Trophoblast cell (in vitro differentiated cells and primary cell): ENCODE measurements at regions not wholly inside any gene's neighbourhood (a gene's known extent, or its start where the extent isn't known, plus 50 kb on each side); places are given as distances from the start of the nearest gene placed in this dataset.

Experiments
- DNase-seq, 2 donors: peaks; one replicate each; pipeline ENCODE4 v3.0.0-alpha.2; 2016
- H2AFZ ChIP-seq: 2 replicates; pipeline ENCODE4 v1.6.1; 2013; ENCODE audit warnings: low read length, moderate library complexity, mild to moderate bottlenecking; ENCODE audit not compliant: insufficient read depth, poor library complexity
- H2AK5ac ChIP-seq: 2 replicates; pipeline ENCODE4 v1.6.1; 2013; ENCODE audit warnings: mild to moderate bottlenecking, low read length
- H2BK120ac ChIP-seq: 2 replicates; pipeline ENCODE4 v1.6.1; 2013; ENCODE audit warnings: low read length, mild to moderate bottlenecking, moderate library complexity; ENCODE audit not compliant: insufficient read depth, poor library complexity
- H2BK12ac ChIP-seq: 2 replicates; pipeline ENCODE4 v1.6.1; 2013; ENCODE audit warnings: mild to moderate bottlenecking, low read length, moderate library complexity
- H2BK5ac ChIP-seq: 2 replicates; pipeline ENCODE4 v1.6.1; 2013; ENCODE audit warnings: low read length, low read depth, moderate library complexity, mild to moderate bottlenecking; ENCODE audit not compliant: poor library complexity
- H3K14ac ChIP-seq: 2 replicates; pipeline ENCODE4 v1.6.1; 2013; ENCODE audit warnings: mild to moderate bottlenecking, low read length
- H3K18ac ChIP-seq: 2 replicates; pipeline ENCODE4 v1.6.1; 2013; ENCODE audit warnings: mild to moderate bottlenecking, low read length
- H3K23ac ChIP-seq: 2 replicates; pipeline ENCODE4 v1.6.1; 2013; ENCODE audit warnings: low read length
- H3K27ac ChIP-seq: 2 replicates; pipeline ENCODE4 v1.5.1; 2013; ENCODE audit warnings: low read depth, mild to moderate bottlenecking, inconsistent platforms, low read length, moderate library complexity
- H3K27me3 ChIP-seq: 2 replicates; pipeline ENCODE4 v1.6.1; 2013; ENCODE audit warnings: inconsistent platforms, mild to moderate bottlenecking, low read length, moderate library complexity; ENCODE audit not compliant: insufficient read depth
- H3K36me3 ChIP-seq, 2 experiments: 1 replicate in 1 of 2; 2 replicates in 1 of 2; pipeline ENCODE4 v1.6.1; 2013; ENCODE audit warnings: low read length in 2 of 2, mild to moderate bottlenecking in 2 of 2, moderate library complexity in 1 of 2; ENCODE audit not compliant: insufficient read depth in 2 of 2, control insufficient read depth in 1 of 2
- H3K4ac ChIP-seq: 2 replicates; pipeline ENCODE4 v1.6.1; 2013; ENCODE audit warnings: low read depth, mild to moderate bottlenecking, low read length, moderate library complexity
- H3K4me1 ChIP-seq, 2 experiments: 1 replicate in 1 of 2; 2 replicates in 1 of 2; pipeline ENCODE4 v1.6.1; 2013; ENCODE audit warnings: low read length in 2 of 2, mild to moderate bottlenecking in 2 of 2, moderate library complexity in 1 of 2; ENCODE audit not compliant: insufficient read depth in 2 of 2, control insufficient read depth in 1 of 2
- H3K4me2 ChIP-seq: 2 replicates; pipeline ENCODE4 v1.6.1; 2013; ENCODE audit warnings: inconsistent platforms, mild to moderate bottlenecking, low read length, moderate library complexity
- H3K4me3 ChIP-seq: 2 replicates; pipeline ENCODE4 v1.5.1; 2013; ENCODE audit warnings: mild to moderate bottlenecking, low read depth, low read length, inconsistent platforms
- H3K79me1 ChIP-seq: one replicate; pipeline ENCODE4 v1.6.1; 2013; ENCODE audit warnings: low read length
- H3K79me2 ChIP-seq: 2 replicates; pipeline ENCODE4 v1.6.1; 2013; ENCODE audit warnings: low read length, mild to moderate bottlenecking; ENCODE audit not compliant: control insufficient read depth, insufficient read depth, poor library complexity
- H3K9ac ChIP-seq: 2 replicates; pipeline ENCODE4 v1.6.1; 2013; ENCODE audit warnings: mild to moderate bottlenecking, low read length
- H3K9me3 ChIP-seq: 2 replicates; pipeline ENCODE4 v1.6.1; 2013; ENCODE audit warnings: low read depth, mild to moderate bottlenecking, control low read depth, inconsistent platforms, low read length; ENCODE audit not compliant: insufficient read depth
- H4K12ac ChIP-seq: 2 replicates; pipeline ENCODE4 v1.6.1; 2013; ENCODE audit warnings: low read depth, mild to moderate bottlenecking, low read length, moderate library complexity
- H4K8ac ChIP-seq: 2 replicates; pipeline ENCODE4 v1.6.1; 2013; ENCODE audit warnings: low read depth, mild to moderate bottlenecking, low read length, moderate library complexity
- H4K91ac ChIP-seq: one replicate; pipeline ENCODE4 v1.6.1; 2013; ENCODE audit warnings: low read depth, mild to moderate bottlenecking, low read length, moderate library complexity
- WGBS: extraction: QIAGEN DNeasy Blood & Tissue Kit; methylation state at CpG from one replicate; pipeline ENCODE4 v1.1.7; 2013; ENCODE audit warnings: missing lambda C conversion rate; ENCODE audit not compliant: insufficient read length, insufficient coverage; ENCODE audit errors: extremely low coverage; 5-methylcytosine and 5-hydroxymethylcytosine counted together

- WGBS, result no CpG with 5 or more reads among the region's 4 CpGs
- no peak overlapping the region for H3K4me2 ChIP-seq
- no peaks in the 10 kb centered on the region for H3K9me3 ChIP-seq
- H2AFZ ChIP-seq, result no peak overlapping the region
- DNase-seq, result no peak
- H3K18ac ChIP-seq, result no peak overlapping the region
- H3K27ac ChIP-seq, result no peak overlapping the region
- H2AK5ac ChIP-seq, result no peak overlapping the region
- H3K4me3 ChIP-seq, result no peak overlapping the region
- no peak overlapping the region for H3K9ac ChIP-seq
- no peak overlapping the region for H3K23ac ChIP-seq
- no peaks in the 10 kb centered on the region for H3K27me3 ChIP-seq
- no peak overlapping the region for H4K91ac ChIP-seq
- H3K14ac ChIP-seq, result no peak overlapping the region
- no peaks in the 10 kb centered on the region for H3K36me3 ChIP-seq
- H3K79me1 ChIP-seq, result no peaks in the 10 kb centered on the region
- H4K8ac ChIP-seq, result no peak overlapping the region
- no peaks in the 10 kb centered on the region for H3K4me1 ChIP-seq
- H3K79me2 ChIP-seq, result no peaks in the 10 kb centered on the region
- no peak overlapping the region for H2BK12ac ChIP-seq
- H2BK5ac ChIP-seq, result no peak overlapping the region
- no peak overlapping the region for H3K4ac ChIP-seq
- H2BK120ac ChIP-seq, result no peak overlapping the region
- H4K12ac ChIP-seq, result no peak overlapping the region
Observed at GRCh38 chr3:99175276-99175812, 273.8 kb upstream of the DCBLD2 start.

- Histone ChIP-seq H3K4me3 (no peak overlapping the region), H2AFZ (no peak overlapping the region), H3K4ac (no peak overlapping the region), H3K4me1 (no peaks in the 10 kb centered on the region), H3K23ac (no peak overlapping the region), H3K79me1 (no peaks in the 10 kb centered on the region), H2BK12ac (no peak overlapping the region), H4K8ac (no peak overlapping the region), H2BK5ac (no peak overlapping the region), H4K91ac (no peak overlapping the region), H3K4me2 (no peak overlapping the region), H2AK5ac (no peak overlapping the region), H3K18ac (no peak overlapping the region), H3K9me3 (no peaks in the 10 kb centered on the region), H3K27me3 (no peaks in the 10 kb centered on the region), H3K36me3 (no peaks in the 10 kb centered on the region), H3K9ac (no peak overlapping the region), H3K79me2 (no peaks in the 10 kb centered on the region), H4K12ac (no peak overlapping the region), H3K27ac (no peak overlapping the region), H3K14ac (no peak overlapping the region), H2BK120ac (no peak overlapping the region)
- no CpG with 5 or more reads among the region's 5 CpGs for WGBS
- DNase-seq, result peak; percentile 25 to 78
Observed at GRCh38 chr3:99172736-99173657, 271.5 kb upstream of the DCBLD2 start.

- H3K4ac ChIP-seq, result no peak overlapping the region
- no peak overlapping the region for H4K12ac ChIP-seq
- no peak overlapping the region for H2BK120ac ChIP-seq
- no peak overlapping the region for H3K4me3 ChIP-seq
- H3K14ac ChIP-seq, result no peak overlapping the region
- H3K9me3 ChIP-seq, result no peaks in the 10 kb centered on the region
- no peak overlapping the region for H3K23ac ChIP-seq
- no peaks in the 10 kb centered on the region for H3K79me2 ChIP-seq
- no peak overlapping the region for H4K91ac ChIP-seq
- no CpG with 5 or more reads among the region's 4 CpGs for WGBS
- H3K27me3 ChIP-seq, result no peaks in the 10 kb centered on the region
- no peak overlapping the region for H2AK5ac ChIP-seq
- no peak for DNase-seq
- H3K4me2 ChIP-seq, result no peak overlapping the region
- no peak overlapping the region for H4K8ac ChIP-seq
- no peaks in the 10 kb centered on the region for H3K36me3 ChIP-seq
- H3K9ac ChIP-seq, result no peak overlapping the region
- no peak overlapping the region for H3K27ac ChIP-seq
- no peak overlapping the region for H2AFZ ChIP-seq
- no peak overlapping the region for H3K18ac ChIP-seq
- H2BK12ac ChIP-seq, result no peak overlapping the region
- H3K4me1 ChIP-seq, result no peaks in the 10 kb centered on the region
- no peak overlapping the region for H2BK5ac ChIP-seq
- H3K79me1 ChIP-seq, result no peaks in the 10 kb centered on the region
Observed at GRCh38 chr3:99171800-99172199, 270.3 kb upstream of the DCBLD2 start.

- no peaks in the 10 kb centered on the region for H3K36me3 ChIP-seq
- no peak overlapping the region for H3K9ac ChIP-seq
- no peak overlapping the region for H4K8ac ChIP-seq
- no peak overlapping the region for H3K18ac ChIP-seq
- H3K9me3 ChIP-seq, result no peaks in the 10 kb centered on the region
- no peak overlapping the region for H2AK5ac ChIP-seq
- no CpG with 5 or more reads among the region's 6 CpGs for WGBS
- no peak overlapping the region for H3K4ac ChIP-seq
- H3K4me2 ChIP-seq, result no peak overlapping the region
- no peak overlapping the region for H2BK5ac ChIP-seq
- H4K12ac ChIP-seq, result no peak overlapping the region
- no peak overlapping the region for H2BK12ac ChIP-seq
- no peak overlapping the region for H2AFZ ChIP-seq
- H3K4me3 ChIP-seq, result no peak overlapping the region
- no peak overlapping the region for H3K27ac ChIP-seq
- H3K14ac ChIP-seq, result no peak overlapping the region
- H3K79me1 ChIP-seq, result no peaks in the 10 kb centered on the region
- H3K23ac ChIP-seq, result no peak overlapping the region
- no peak overlapping the region for H4K91ac ChIP-seq
- no peaks in the 10 kb centered on the region for H3K4me1 ChIP-seq
- no peaks in the 10 kb centered on the region for H3K27me3 ChIP-seq
- no peak overlapping the region for H2BK120ac ChIP-seq
- no peaks in the 10 kb centered on the region for H3K79me2 ChIP-seq
- no peak for DNase-seq
Observed at GRCh38 chr3:99170867-99171517, 269.5 kb upstream of the DCBLD2 start.
